ENCODE measurements at regions not wholly inside any gene's neighbourhood (a gene's known extent, or its start where the extent isn't known, plus 50 kb on each side); places are given as distances from the start of the nearest gene placed in this dataset.

DNA sequence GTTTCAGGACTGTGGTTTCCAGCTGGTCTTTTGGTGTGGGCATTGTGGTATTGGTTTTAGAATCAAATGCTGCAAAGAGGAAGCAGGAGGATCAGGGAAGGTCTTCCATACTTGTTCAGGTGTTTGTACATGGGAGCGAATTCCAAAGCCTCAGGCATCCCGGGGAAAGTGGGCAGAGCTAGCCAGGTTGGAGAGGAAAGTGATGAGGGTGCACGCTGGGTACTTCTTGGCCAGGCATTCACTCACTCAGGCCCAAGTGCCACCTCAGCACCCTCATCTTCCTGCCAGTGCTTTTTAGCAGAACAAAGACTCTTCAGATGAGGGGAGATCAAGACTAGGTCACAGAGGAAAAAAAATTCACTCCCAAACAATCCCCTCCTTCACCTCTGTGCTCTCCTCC, 241.1 kb upstream of the TBX18 start:
- peaks cover 4% of the 10 kb centered on the region; the same call in 1 of the 2 replicates for H3K27me3 Mint-ChIP-seq (ENCODE audit: low read depth)
- CTCF ChIA-PET = no interaction called here
- ATAC-seq (peak; percentile 49; the same call in 1 of the 2 replicates), DNase-seq (ENCODE audit: low spot score) (no peak)
- no peak overlapping the region for H3K4me3 Mint-ChIP-seq
- no peaks in the 10 kb centered on the region for H3K36me3 Mint-ChIP-seq
- H3K27ac Mint-ChIP-seq = peak overlapping the region; percentile 19; the same call in 1 of the 2 replicates
- H3K9me3 Mint-ChIP-seq = peaks cover 10% of the 10 kb centered on the region
- peaks cover 58% of the 10 kb centered on the region for H3K4me1 Mint-ChIP-seq
- TF ChIP-seq JAZF1 (CRISPR knock-in tag; IDR thresholded peaks at IDR 0.05) = no peak
- TF ChIP-seq, protein P1, sequence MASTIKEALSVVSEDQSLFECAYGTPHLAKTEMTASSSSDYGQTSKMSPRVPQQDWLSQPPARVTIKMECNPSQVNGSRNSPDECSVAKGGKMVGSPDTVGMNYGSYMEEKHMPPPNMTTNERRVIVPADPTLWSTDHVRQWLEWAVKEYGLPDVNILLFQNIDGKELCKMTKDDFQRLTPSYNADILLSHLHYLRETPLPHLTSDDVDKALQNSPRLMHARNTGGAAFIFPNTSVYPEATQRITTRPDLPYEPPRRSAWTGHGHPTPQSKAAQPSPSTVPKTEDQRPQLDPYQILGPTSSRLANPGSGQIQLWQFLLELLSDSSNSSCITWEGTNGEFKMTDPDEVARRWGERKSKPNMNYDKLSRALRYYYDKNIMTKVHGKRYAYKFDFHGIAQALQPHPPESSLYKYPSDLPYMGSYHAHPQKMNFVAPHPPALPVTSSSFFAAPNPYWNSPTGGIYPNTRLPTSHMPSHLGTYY (CRISPR knock-in tag; IDR thresholded peaks at IDR 0.05) = no peak
- no peak for TF ChIP-seq AFF4 (CRISPR knock-in tag; IDR thresholded peaks at IDR 0.05; ENCODE audit: borderline replicate concordance)
- POLR2A ChIA-PET = no interaction called here

DNA sequence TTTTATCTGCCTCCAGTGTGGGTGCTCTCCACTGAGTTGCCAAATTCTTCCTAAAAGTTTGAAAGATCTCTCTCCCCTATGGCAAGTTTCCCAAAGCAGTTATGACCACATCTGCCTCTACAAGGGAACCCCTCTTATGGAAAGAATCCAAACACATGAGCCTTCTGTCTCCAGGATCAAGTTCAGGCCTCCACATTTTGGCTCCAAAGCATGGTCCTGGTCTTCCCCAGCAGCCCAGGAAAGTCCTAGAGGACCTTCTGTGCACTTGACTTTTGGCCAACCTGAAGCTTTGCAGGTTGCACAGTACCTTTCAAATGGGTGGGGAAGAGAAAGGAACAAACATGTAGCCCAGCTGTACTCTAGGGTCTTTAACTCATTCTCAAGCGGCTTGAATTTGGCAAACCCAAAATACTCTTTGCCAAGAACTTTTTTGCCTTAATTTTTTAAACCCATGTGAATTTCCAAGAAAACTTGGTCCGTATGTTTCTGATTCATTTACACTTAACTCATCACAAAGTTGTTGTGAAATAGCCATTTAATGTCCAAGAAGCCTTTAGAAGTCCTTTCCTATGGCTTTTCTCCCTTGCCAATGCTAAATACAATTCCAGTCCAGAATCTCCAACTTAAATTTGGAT, 240.1 kb upstream of the TBX18 start:
- peaks cover 58% of the 10 kb centered on the region for H3K4me1 Mint-ChIP-seq
- H3K36me3 Mint-ChIP-seq = no peaks in the 10 kb centered on the region
- H3K27me3 Mint-ChIP-seq (ENCODE audit: low read depth) = peaks cover 4% of the 10 kb centered on the region; the same call in 1 of the 2 replicates
- POLR2A ChIA-PET = no interaction called here
- no peak for DNase-seq (ENCODE audit: low spot score)
- TF ChIP-seq SMAD3 (CRISPR knock-in tag; IDR thresholded peaks at IDR 0.05; ENCODE audit: borderline replicate concordance) = no peak
- CTCF ChIA-PET = no interaction called here
- no peak overlapping the region for H3K4me3 Mint-ChIP-seq
- no peak for ATAC-seq
- peaks cover 10% of the 10 kb centered on the region for H3K9me3 Mint-ChIP-seq
- no peak overlapping the region for H3K27ac Mint-ChIP-seq

- ChIA-PET POLR2A (no interaction called here), CTCF (no interaction called here)
- no peak for DNase-seq (ENCODE audit: low spot score)
- no peak overlapping the region for H3K27ac Mint-ChIP-seq
- H3K4me1 Mint-ChIP-seq = peaks cover 48% of the 10 kb centered on the region
- no peak overlapping the region for H3K4me3 Mint-ChIP-seq
- peaks cover 4% of the 10 kb centered on the region; the same call in 1 of the 2 replicates for H3K27me3 Mint-ChIP-seq (ENCODE audit: low read depth)
- no peak for TF ChIP-seq GTF2I (CRISPR knock-in tag; conservative IDR thresholded peaks at IDR 0.05)
- no peak for TF ChIP-seq JUN (CRISPR knock-in tag; IDR thresholded peaks at IDR 0.05)
- TF ChIP-seq PRRX2 (CRISPR knock-in tag; IDR thresholded peaks at IDR 0.05) = no peak
- no peak for TF ChIP-seq ATF6 (CRISPR knock-in tag; IDR thresholded peaks at IDR 0.05)
- no peak for TF ChIP-seq ZNF532 (CRISPR knock-in tag; IDR thresholded peaks at IDR 0.05; ENCODE audit: borderline replicate concordance)
- no peak for TF ChIP-seq ZBTB43 (CRISPR knock-in tag; IDR thresholded peaks at IDR 0.05)
- ATAC-seq = no peak
- no peaks in the 10 kb centered on the region for H3K36me3 Mint-ChIP-seq
- H3K9me3 Mint-ChIP-seq = peaks cover 3% of the 10 kb centered on the region; the same call in 1 of the 2 replicates
Measured at GRCh38 chr6:85002847-85003246, 238.4 kb upstream of the TBX18 start.

Data from WTC11 (cell line).